HepG2 (cell line): ENCODE measurements at regions not wholly inside any gene's neighbourhood (a gene's known extent, or its start where the extent isn't known, plus 50 kb on each side); places are given as distances from the start of the nearest gene placed in this dataset.

Source experiments
- DMAP1 ChIP-seq: IDR thresholded peaks from 2 replicates; pipeline ENCODE4 v1.6.1; 2016
- ESRRA ChIP-seq: sonication (generic); formaldehyde crosslinking; IDR thresholded peaks from 2 replicates; pipeline ENCODE4 v1.5.1; 2020; ENCODE audit warnings: mild to moderate bottlenecking, low read depth, missing genetic modification reagents
- HNRNPK ChIP-seq: fragments of 200-400 bp; formaldehyde crosslinking; IDR thresholded peaks from 2 replicates; pipeline ENCODE4 v1.6.1; 2018; ENCODE audit warnings: low read length, low read depth, moderate library complexity, mild to moderate bottlenecking; ENCODE audit not compliant: poor library complexity, severe bottlenecking
- JARID2 ChIP-seq: sonication (generic); formaldehyde crosslinking; IDR thresholded peaks from 2 replicates; pipeline ENCODE4 v1.8.1; 2023; ENCODE audit warnings: missing genetic modification reagents, inconsistent platforms; ENCODE audit not compliant: insufficient replicate concordance
- KAT2B ChIP-seq: fragments of 150-350 bp; IDR thresholded peaks from 2 replicates; pipeline ENCODE4 v1.6.1; 2014; ENCODE audit warnings: low read depth, low read length, borderline replicate concordance
- MZF1 ChIP-seq: sonication (generic); formaldehyde crosslinking; IDR thresholded peaks from 2 replicates; pipeline ENCODE4 v1.8.1; 2023; ENCODE audit warnings: mild to moderate bottlenecking, missing genetic modification reagents, borderline replicate concordance
- NFKB2 ChIP-seq: sonication (generic); formaldehyde crosslinking; IDR thresholded peaks from 2 replicates; pipeline ENCODE4 v1.4.0; 2020; ENCODE audit warnings: missing genetic modification reagents, borderline replicate concordance
- PLRG1 ChIP-seq: fragments of 450-650 bp; conservative IDR thresholded peaks from 2 replicates; pipeline ENCODE4 v1.6.1; 2016
- SALL1 ChIP-seq: sonication (generic); formaldehyde crosslinking; IDR thresholded peaks from 2 replicates; pipeline ENCODE4 v1.8.0; 2022; ENCODE audit warnings: mild to moderate bottlenecking, missing genetic modification reagents
- SMARCC2 ChIP-seq: fragments of 450-650 bp; IDR thresholded peaks from 2 replicates; pipeline ENCODE4 v1.6.1; 2017; ENCODE audit warnings: antibody characterized with exemption, mild to moderate bottlenecking
- SP1 ChIP-seq, 2 experiments: fragments of 450-650 bp in 1 of 2; sonication (generic) in 1 of 2; formaldehyde crosslinking in 1 of 2; IDR thresholded peaks; 2 replicates each; pipeline versions ENCODE4 v1.4.0 to v1.6.1; 2016 to 2020; ENCODE audit warnings: missing genetic modification reagents in 1 of 2
- TOPORS ChIP-seq: sonication (generic); formaldehyde crosslinking; IDR thresholded peaks from 2 replicates; pipeline ENCODE4 v1.8.0; 2023; ENCODE audit warnings: mild to moderate bottlenecking, missing genetic modification reagents
- U2AF1 ChIP-seq: fragments of 200-400 bp; formaldehyde crosslinking; optimal IDR thresholded peaks from 2 replicates; pipeline ENCODE3; 2017; ENCODE audit warnings: mild to moderate bottlenecking, low read depth, low read length
- YEATS4 ChIP-seq: sonication (generic); formaldehyde crosslinking; IDR thresholded peaks from 2 replicates; pipeline ENCODE4 v1.4.0; 2020; ENCODE audit warnings: missing genetic modification reagents, borderline replicate concordance
- ZBTB7B ChIP-seq: sonication (generic); formaldehyde crosslinking; IDR thresholded peaks from 2 replicates; pipeline ENCODE4 v1.4.0; 2020; ENCODE audit warnings: missing genetic modification reagents
- ZNF282 ChIP-seq: fragments of 450-650 bp; IDR thresholded peaks from 2 replicates; pipeline ENCODE4 v1.6.1; 2018; ENCODE audit not compliant: partially characterized antibody
- ZNF329 ChIP-seq: sonication (generic); formaldehyde crosslinking; IDR thresholded peaks from 2 replicates; pipeline ENCODE4 v1.9.0; 2021; ENCODE audit warnings: low read depth, mild to moderate bottlenecking, missing genetic modification reagents
- ZNF510 ChIP-seq: sonication (generic); formaldehyde crosslinking; IDR thresholded peaks from 2 replicates; pipeline ENCODE4 v1.4.0; 2020; ENCODE audit warnings: low read depth, mild to moderate bottlenecking, missing genetic modification reagents
- ZNF761 ChIP-seq: sonication (generic); formaldehyde crosslinking; conservative IDR thresholded peaks from 2 replicates; pipeline ENCODE4 v1.4.0; 2020; ENCODE audit warnings: mild to moderate bottlenecking, missing genetic modification reagents
- ZNF768 ChIP-seq: sonication (generic); formaldehyde crosslinking; IDR thresholded peaks from 2 replicates; pipeline ENCODE4 v1.4.0; 2020; ENCODE audit warnings: missing genetic modification reagents
- TF ChIP-seq, protein P1 (sequence below): sonication (generic); formaldehyde crosslinking; conservative IDR thresholded peaks from 2 replicates; pipeline ENCODE4 v1.8.0; 2022; ENCODE audit warnings: mild to moderate bottlenecking, moderate library complexity, missing genetic modification reagents
- TF ChIP-seq, protein P2 (sequence below): sonication (generic); formaldehyde crosslinking; IDR thresholded peaks from 2 replicates; pipeline ENCODE4 v1.4.0; 2020; ENCODE audit warnings: low read depth, mild to moderate bottlenecking, missing genetic modification reagents
- TF ChIP-seq, protein P3 (sequence below): sonication (generic); formaldehyde crosslinking; IDR thresholded peaks from 2 replicates; pipeline ENCODE4 v1.8.0; 2022; ENCODE audit warnings: missing genetic modification reagents, low read depth, mild to moderate bottlenecking, borderline replicate concordance
- TF ChIP-seq, protein P4 (sequence below): sonication (generic); formaldehyde crosslinking; IDR thresholded peaks from 2 replicates; pipeline ENCODE4 v1.4.0; 2020; ENCODE audit warnings: mild to moderate bottlenecking, missing genetic modification reagents
- TF ChIP-seq, protein P5 (sequence below), 2 experiments: sonication (generic) in 1 of 2; formaldehyde crosslinking in 1 of 2; IDR thresholded peaks; 2 replicates each; pipeline versions ENCODE4 v1.4.0 to v1.6.1; 2018 to 2020; ENCODE audit warnings: missing genetic modification reagents in 2 of 2, borderline replicate concordance in 1 of 2, low read depth in 1 of 2, mild to moderate bottlenecking in 1 of 2, missing biosample characterization in 1 of 2

DNA sequence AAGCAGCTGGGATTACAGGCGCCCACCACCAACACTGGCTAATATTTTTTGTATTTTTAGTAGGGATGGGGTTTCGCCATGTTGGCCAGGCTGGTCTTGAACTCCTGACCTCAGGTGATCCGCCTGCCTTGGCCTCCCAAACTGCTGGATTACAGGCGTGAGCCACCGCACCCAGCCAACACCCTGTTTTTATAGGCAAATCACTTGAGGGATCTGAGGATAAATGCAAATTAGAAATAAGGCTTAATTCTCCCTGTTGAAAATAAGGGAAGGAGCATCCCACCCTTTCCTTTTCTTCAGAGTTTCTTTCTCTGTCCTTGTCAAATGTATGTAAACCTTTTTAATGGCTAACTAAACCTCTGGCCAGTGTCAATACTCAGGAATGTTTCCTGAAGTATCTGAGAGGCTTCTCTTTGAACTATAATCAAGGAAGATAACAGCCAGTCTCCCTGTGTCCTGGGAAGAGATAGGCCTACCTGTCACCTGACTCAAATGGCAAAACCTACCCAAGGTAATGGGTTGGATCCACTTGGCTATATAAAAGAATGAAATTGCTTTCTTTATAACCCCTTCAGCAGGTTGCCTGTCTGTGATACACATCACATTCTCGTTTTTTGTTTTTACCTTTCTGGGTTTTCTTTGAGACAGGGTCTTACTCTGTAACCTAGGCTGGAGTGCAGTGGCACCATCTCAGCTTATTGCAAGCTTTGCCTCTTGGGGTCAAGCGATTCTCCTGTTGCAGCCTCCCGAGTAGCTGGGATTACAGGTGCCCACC, 64.5 kb upstream of the TNFAIP3 start (continued):
- no peak for TF ChIP-seq SP1 (IDR thresholded peaks at IDR 0.05)
- 0 out of 2 replicates have a peak, but pooled peaks have one; percentile 8 for TF ChIP-seq SP1 (CRISPR knock-in tag; IDR thresholded peaks at IDR 0.05)
- TF ChIP-seq, protein P1, sequence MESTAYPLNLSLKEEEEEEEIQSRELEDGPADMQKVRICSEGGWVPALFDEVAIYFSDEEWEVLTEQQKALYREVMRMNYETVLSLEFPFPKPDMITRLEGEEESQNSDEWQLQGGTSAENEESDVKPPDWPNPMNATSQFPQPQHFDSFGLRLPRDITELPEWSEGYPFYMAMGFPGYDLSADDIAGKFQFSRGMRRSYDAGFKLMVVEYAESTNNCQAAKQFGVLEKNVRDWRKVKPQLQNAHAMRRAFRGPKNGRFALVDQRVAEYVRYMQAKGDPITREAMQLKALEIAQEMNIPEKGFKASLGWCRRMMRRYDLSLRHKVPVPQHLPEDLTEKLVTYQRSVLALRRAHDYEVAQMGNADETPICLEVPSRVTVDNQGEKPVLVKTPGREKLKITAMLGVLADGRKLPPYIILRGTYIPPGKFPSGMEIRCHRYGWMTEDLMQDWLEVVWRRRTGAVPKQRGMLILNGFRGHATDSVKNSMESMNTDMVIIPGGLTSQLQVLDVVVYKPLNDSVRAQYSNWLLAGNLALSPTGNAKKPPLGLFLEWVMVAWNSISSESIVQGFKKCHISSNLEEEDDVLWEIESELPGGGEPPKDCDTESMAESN (CRISPR knock-in tag), result no peak
- TF ChIP-seq HNRNPK, result no peak
- TF ChIP-seq, protein P2, sequence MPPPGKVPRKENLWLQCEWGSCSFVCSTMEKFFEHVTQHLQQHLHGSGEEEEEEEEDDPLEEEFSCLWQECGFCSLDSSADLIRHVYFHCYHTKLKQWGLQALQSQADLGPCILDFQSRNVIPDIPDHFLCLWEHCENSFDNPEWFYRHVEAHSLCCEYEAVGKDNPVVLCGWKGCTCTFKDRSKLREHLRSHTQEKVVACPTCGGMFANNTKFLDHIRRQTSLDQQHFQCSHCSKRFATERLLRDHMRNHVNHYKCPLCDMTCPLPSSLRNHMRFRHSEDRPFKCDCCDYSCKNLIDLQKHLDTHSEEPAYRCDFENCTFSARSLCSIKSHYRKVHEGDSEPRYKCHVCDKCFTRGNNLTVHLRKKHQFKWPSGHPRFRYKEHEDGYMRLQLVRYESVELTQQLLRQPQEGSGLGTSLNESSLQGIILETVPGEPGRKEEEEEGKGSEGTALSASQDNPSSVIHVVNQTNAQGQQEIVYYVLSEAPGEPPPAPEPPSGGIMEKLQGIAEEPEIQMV (CRISPR knock-in tag), result no peak
- TF ChIP-seq ESRRA (CRISPR knock-in tag), result no peak
- TF ChIP-seq ZNF761 (CRISPR knock-in tag), result no peak
- 0 out of 2 replicates have a peak, but pooled peaks have one; percentile 21 for TF ChIP-seq SALL1 (CRISPR knock-in tag)
- no peak for TF ChIP-seq U2AF1
- no peak for TF ChIP-seq JARID2 (CRISPR knock-in tag)
- TF ChIP-seq NFKB2 (CRISPR knock-in tag), result no peak
- TF ChIP-seq PLRG1, result no peak
- no peak for TF ChIP-seq KAT2B
- TF ChIP-seq YEATS4 (CRISPR knock-in tag), result no peak
- no peak for TF ChIP-seq DMAP1 (CRISPR knock-in tag)
- no peak for TF ChIP-seq ZNF282
- no peak for TF ChIP-seq ZNF329 (CRISPR knock-in tag)
- TF ChIP-seq TOPORS (CRISPR knock-in tag), result no peak
- no peak for TF ChIP-seq SMARCC2
- no peak for TF ChIP-seq MZF1 (CRISPR knock-in tag)
- TF ChIP-seq ZNF510 (CRISPR knock-in tag), result no peak
- no peak for TF ChIP-seq ZBTB7B (CRISPR knock-in tag)
- TF ChIP-seq, protein P3, sequence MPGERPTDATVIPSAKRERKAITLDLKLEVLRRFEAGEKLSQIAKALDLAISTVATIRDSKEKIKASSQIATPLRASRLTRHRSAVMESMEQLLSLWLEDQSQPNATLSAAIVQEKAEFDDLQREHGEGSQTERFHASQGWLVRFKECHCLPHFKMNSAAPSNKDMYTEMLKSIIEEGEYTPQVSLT (CRISPR knock-in tag), result no peak
- TF ChIP-seq ZNF768 (CRISPR knock-in tag), result no peak
- TF ChIP-seq, protein P4, sequence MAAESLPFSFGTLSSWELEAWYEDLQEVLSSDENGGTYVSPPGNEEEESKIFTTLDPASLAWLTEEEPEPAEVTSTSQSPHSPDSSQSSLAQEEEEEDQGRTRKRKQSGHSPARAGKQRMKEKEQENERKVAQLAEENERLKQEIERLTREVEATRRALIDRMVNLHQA (CRISPR knock-in tag), result no peak
- TF ChIP-seq, protein P5, sequence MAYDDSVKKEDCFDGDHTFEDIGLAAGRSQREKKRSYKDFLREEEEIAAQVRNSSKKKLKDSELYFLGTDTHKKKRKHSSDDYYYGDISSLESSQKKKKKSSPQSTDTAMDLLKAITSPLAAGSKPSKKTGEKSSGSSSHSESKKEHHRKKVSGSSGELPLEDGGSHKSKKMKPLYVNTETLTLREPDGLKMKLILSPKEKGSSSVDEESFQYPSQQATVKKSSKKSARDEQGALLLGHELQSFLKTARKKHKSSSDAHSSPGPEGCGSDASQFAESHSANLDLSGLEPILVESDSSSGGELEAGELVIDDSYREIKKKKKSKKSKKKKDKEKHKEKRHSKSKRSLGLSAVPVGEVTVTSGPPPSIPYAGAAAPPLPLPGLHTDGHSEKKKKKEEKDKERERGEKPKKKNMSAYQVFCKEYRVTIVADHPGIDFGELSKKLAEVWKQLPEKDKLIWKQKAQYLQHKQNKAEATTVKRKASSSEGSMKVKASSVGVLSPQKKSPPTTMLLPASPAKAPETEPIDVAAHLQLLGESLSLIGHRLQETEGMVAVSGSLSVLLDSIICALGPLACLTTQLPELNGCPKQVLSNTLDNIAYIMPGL (CRISPR knock-in tag; IDR thresholded peaks at IDR 0.05; ENCODE audit: borderline replicate concordance in 1 of 2, low read depth in 1 of 2), result no peak; a peak in 1 of 4 replicates
